HG03039 (cell line): ENCODE measurements at regions not wholly inside any gene's neighbourhood (a gene's known extent, or its start where the extent isn't known, plus 50 kb on each side); places are given as distances from the start of the nearest gene placed in this dataset.

ENCODE experiments used
- ATAC-seq: cut with Tn5 transposase; IDR thresholded peaks from one replicate; pipeline ENCODE4 v1.9.1; 2021; ENCODE audit warnings: mild to moderate bottlenecking, moderate library complexity; ENCODE audit not compliant: unreplicated experiment

DNA sequence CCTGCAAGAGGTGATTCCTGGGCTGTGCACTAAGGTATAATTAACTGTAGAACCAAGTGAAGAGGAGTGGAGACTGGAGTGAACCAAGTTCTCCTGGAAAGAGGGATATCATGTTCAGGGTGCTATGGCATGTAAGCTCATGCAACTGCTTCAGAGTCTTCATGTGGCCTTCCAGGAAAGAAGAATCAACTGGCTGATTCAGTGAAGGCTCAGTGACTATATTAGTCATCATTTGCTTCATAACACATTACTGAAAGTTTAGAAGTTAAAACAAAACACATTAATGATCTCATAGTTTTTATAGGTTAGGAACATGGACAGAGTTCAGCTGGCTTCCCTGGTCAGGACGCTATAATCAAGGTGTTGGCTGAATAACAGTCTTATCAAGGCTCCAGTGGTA is 1200.8 kb upstream of the GYPC start:
- no peak for ATAC-seq

GRCh38 chr2:125456693-125457363 is 1199.1 kb upstream of the GYPC start:
- no peak for ATAC-seq

DNA sequence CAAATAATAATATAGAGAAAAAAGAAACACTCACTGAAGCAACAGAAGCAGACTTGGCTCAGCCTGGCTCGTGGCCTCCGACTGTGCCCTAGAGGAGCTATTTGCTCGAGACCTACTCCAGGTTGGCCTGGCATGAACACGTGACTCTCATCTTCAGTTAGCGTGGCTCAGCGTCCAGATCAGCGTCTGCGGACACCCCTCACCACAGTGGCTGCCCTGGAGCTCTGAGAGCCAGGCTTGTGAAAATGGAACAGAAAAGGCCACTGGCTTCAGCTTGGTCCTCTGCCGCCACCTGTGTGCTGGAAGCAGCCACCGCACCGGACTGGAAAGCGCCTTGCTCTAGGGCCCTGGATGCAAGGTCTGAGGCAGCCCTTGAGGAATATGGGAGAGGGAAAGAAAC is 1184.0 kb upstream of the GYPC start:
- ATAC-seq = no peak

- ATAC-seq = no peak
Measured at GRCh38 chr2:125479143-125479636, 1176.8 kb upstream of the GYPC start.

- ATAC-seq = no peak
Measured at GRCh38 chr2:125490308-125490707, 1165.7 kb upstream of the GYPC start.

GRCh38 chr2:125491663-125492062 is 1164.3 kb upstream of the GYPC start:
- ATAC-seq = no peak

DNA sequence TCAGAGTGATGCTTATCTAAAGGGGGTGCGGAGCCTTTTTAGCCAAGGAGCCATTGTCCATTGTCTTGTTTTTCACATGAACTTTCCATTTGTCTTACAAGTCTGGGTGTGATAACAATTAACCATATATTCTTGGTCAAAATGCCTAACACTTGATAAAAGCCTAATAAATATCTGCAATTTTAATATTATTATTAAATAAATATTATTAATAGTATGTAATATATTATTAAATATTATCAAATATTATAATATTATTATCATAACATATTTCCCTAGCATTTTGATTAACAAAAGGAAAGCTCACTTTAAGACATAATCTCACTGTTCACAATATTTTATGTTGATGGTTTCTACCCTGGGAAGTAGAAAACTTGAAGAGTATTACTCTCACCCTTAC is 1143.6 kb upstream of the GYPC start:
- ATAC-seq = no peak

- ATAC-seq = no peak
Measured at GRCh38 chr2:125516496-125517109, 1139.4 kb upstream of the GYPC start.

DNA sequence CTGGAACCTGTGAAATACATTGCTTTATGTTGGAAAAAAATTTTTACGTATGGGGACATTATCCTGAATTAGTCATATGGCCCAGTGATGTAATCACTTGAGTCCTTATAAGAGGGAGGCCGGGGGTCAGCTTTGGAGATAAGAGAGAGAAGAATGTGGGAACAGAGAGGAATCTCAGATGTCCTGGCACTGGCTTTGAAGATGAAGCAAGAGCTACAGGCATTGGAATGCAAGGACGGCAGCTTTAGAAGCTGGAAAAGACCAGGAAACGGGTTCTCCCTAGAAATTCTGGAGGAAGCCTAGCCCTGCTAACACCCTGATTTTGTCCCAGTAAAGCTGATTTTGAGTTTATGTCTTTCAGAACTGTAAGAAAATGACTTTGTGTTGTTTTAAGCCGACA is 1129.9 kb upstream of the GYPC start:
- no peak for ATAC-seq

DNA sequence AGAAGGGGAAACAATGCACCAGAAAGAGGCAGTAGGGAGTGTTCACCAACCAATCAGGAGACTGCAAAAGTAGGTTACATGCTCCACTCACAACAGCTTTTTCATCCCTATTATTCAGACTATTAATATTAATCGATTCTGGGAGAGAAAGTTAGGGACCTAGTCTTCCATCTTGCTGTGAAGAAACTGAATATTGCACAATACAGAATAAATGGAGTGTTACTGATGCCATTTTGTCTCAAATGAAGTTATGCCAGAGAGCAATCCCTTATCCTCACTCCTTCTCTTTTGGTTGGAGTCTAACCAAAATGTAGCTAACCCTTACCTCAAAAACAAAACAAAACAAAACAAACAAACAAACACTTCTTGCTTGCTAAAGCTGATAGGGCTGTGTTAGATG is 1120.9 kb upstream of the GYPC start:
- ATAC-seq = no peak

- ATAC-seq = no peak
Measured at GRCh38 chr2:125543968-125544514, 1111.9 kb upstream of the GYPC start.

DNA sequence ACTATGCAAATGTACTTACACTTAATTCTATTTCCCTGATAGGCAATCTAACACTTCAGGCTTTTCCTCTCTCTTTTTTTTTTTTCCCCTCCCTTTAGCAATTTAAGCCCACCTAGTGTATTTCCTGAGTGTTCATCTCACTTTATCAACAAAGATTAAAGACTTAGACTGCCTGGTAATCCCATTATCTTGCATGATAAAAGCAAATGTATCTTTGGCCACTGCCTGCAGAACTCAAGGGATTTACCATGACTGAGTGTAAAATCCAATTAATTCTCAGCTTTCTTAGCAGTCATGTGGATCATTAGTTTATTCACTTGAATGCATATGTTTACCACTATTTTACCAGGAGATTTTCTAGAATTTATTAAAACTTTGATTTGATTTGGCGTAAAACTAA is 1102.2 kb upstream of the GYPC start:
- ATAC-seq = no peak

DNA sequence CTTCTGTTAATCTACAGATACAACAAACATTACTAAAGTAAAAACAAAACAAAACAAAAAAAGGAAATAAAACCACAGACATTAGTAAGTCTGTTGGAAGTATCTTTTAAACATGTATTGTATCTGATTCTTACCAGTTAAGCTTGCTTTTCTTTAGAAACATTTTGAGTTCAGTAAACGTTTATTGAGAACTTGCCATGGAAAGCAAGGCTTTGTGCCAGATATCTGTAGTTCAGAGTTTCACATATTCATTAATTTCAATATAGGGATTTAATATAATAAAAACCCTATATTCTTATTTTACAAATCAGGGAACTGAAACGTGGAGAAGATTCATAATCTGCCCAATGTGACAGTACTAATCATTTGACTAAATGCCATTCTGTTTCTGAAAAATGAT is 1101.0 kb upstream of the GYPC start:
- no peak for ATAC-seq

DNA sequence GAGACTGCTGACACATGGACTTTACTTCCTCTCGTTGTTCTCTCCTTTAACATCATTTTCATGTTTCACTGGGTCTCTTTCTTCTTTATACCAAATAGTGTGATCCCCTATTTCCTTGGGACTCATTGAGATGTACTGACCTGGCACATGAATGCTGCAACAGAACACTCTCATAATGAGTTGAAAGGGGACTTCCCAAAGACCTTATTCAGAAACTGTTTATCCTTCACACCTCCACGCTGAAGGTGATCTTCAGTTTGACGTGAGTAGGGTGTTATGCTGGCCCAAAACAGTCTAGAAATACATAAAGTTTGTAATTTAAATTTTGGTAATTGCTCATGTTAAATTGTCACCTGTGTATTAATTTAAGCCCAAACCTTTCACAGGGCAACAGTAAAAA is 1096.8 kb upstream of the GYPC start:
- no peak for ATAC-seq

DNA sequence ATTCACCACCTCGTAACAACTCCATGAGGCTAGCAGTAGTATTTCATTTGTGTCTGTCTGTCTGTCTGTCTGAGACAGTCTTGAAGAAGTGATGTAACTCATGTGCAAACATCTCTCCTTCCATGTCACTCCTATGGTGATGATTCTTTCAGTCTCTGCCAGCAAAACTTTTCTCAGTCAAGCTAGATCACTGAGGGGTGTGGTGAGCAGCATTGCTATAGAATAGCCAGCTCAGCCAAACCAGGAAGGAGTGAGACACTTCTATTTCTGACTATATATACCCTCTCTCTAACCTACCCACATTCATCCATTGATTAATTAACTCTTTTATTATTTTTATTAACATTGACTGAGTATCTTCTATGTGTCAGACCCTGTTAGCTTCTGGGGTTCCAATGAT is 1095.1 kb upstream of the GYPC start:
- no peak for ATAC-seq

DNA sequence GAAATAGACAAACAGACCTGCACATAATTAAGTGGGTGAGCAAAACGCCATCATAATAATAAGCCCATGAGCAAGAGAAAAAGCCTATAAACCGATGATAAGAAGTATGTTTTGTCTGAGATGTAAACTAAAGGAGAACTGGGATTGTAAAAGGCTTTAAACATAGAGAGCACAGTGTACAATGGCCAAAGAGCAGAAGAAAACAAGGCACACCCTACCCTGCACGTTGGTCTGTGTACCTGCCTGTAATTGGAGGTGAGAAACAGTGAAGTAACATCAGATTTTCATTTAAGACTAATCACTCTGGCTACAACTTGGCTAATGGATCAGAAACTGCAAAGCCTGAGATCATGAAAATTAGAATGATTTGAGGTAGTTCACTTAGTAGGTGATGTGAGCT is 1094.7 kb upstream of the GYPC start:
- no peak for ATAC-seq

DNA sequence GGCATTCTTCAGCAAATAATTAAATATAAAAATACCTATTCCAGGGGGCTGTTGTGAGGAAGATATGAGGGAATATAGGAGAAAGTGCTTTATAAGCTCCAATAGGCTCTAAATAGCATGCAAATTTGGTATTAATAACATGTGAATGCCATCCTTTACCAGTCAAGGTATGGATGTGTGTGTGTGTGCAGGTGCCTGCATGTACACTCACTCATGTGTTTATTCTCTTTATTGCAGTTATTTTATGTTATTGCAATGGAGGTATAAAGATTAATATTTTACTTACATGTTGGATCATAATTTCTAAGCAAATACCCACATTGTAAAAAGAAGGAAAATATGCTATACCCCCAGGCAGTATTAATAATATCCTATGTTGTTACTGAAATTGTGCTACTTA is 1093.0 kb upstream of the GYPC start:
- ATAC-seq = no peak

DNA sequence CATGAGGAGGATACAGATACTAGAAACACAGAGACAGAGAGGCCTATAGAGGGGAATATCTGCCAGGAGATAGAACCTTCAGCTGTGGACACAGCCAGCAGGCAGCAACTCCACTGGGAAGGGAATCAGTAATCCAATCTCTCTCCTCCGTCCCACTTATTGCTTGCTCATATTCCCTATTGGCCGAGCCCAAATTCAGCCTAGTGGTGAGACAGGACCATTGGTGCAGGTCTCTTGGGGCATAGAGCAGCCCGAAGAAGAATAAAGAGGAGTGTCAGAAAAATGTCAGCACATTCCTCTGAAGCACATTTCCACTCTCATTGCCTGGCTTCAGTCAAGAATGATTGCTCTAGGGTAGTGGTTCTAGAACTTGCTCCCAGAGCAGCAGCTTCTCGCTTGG is 1091.5 kb upstream of the GYPC start:
- no peak for ATAC-seq

DNA sequence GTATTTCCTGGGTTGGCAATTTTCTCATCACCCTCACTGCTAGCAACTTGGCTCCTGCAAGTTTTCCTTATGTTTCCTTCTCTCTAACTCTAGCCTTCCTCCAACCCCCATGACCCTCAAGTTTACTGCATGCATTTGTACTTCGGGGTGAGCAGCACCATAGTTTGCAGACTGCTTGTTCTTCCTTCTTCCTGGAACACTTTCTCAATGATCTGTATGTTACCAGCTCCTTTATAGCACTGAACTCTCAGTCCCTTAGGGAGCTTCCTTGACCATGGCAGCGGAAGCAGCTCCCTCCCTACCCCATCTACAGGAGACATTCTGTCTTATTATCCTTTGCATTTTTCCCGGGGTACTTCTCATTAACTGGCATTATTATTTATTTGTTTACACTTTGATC is 1089.5 kb upstream of the GYPC start:
- no peak for ATAC-seq

GRCh38 chr2:125567100-125567499 is 1088.9 kb upstream of the GYPC start:
- ATAC-seq = no peak

DNA sequence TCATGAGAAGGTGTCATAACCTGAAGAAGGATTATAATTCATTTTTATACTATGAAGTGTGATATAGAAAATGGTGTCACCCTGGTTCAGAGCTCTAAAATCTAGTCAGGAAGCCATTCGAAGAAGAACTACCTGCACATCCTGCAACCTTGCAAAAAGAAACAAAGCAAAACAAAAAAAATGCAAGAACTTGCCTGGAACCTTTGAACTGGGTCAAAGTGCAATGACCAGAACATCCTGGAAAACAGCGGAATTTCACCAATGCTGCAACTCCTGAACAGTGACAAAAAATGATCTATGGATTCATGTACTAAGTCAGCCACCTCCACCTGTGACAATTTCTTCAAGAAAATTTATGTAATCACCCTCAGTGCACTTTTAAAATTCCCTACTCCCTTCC is 1083.3 kb upstream of the GYPC start:
- ATAC-seq = no peak

DNA sequence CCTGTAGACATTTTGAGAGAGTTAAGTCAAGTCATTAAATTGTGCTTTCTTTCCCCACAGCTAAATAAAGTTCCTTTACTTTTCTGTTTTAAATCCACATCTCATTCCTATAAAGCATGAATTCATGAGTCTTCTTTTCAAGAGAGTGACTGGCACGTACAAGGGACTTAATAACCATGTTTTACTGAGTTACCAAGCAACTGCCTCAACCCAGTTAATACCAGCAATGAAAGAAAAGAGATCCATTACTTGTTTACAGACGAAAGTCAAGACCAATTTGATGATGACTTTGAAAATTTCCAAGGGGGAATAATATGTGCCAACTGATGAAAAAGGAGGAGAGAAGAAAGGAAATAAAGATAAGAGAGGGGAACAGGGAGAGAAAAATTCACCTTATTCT is 1082.5 kb upstream of the GYPC start:
- no peak for ATAC-seq

- no peak for ATAC-seq
Measured at GRCh38 chr2:125576558-125576957, 1079.4 kb upstream of the GYPC start.
